ENCODE measurements at regions not wholly inside any gene's neighbourhood (a gene's known extent, or its start where the extent isn't known, plus 50 kb on each side); places are given as distances from the start of the nearest gene placed in this dataset.

DNA sequence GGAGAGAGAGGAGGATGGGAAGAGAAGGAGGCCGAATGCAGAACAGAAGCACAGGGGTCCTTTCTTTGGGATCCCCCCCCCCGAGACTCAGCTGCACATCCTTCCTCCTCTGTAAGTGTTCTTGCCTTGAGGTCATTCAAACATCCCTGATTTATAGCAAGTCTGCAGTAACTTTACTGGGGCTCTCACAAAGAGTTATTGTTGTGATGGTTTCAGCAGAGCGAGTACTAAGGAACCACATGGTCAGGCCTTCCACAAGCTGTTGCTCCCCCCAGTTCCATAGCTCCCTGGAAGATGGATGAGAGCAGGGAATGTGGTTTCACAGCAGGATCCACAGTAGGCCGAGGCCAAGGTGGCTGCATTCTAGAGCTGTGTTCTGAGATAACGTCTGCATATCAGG lies 351.4 kb upstream of the CDH4 start:
- TF ChIP-seq, protein P1, sequence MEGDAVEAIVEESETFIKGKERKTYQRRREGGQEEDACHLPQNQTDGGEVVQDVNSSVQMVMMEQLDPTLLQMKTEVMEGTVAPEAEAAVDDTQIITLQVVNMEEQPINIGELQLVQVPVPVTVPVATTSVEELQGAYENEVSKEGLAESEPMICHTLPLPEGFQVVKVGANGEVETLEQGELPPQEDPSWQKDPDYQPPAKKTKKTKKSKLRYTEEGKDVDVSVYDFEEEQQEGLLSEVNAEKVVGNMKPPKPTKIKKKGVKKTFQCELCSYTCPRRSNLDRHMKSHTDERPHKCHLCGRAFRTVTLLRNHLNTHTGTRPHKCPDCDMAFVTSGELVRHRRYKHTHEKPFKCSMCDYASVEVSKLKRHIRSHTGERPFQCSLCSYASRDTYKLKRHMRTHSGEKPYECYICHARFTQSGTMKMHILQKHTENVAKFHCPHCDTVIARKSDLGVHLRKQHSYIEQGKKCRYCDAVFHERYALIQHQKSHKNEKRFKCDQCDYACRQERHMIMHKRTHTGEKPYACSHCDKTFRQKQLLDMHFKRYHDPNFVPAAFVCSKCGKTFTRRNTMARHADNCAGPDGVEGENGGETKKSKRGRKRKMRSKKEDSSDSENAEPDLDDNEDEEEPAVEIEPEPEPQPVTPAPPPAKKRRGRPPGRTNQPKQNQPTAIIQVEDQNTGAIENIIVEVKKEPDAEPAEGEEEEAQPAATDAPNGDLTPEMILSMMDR (conservative IDR thresholded peaks at IDR 0.05) = no peak
- no peak for TF ChIP-seq ZFX (IDR thresholded peaks at IDR 0.05)
